PC-9 (cell line): ENCODE measurements at regions not wholly inside any gene's neighbourhood (a gene's known extent, or its start where the extent isn't known, plus 50 kb on each side); places are given as distances from the start of the nearest gene placed in this dataset.

Source experiments
- BruUV-seq: library from RNA; stranded (reverse); fragments of 400-500 nt; replicated peaks from 2 replicates; lab custom pipeline; 2021; lab: Mats Ljungman, UMichigan
- CTCF ChIA-PET: fragments of 300-600 bp; sonication (Branson Sonifier 250); formaldehyde crosslinking; loops from one replicate; lab custom pipeline; 2022; ENCODE audit warnings: antibody characterized with exemption; lab: Charles Lee
- POLR2A ChIA-PET: fragments of 300-600 bp; sonication (Branson Sonifier 250); formaldehyde crosslinking; loops from one replicate; lab custom pipeline; 2022; ENCODE audit warnings: antibody characterized with exemption; ENCODE audit not compliant: unreplicated experiment; lab: Charles Lee
- DNase-seq, 2 experiments: peaks; one replicate each; pipeline versions ENCODE4 v3.0.0 to v3.0.0-alpha.2; 2015 to 2022; ENCODE audit warnings: mixed read lengths in 1 of 2
- H2AFZ ChIP-seq: fragments of 200-600 bp; sonication (generic); 2 replicates; pipeline ENCODE4 v1.8.1; 2017; ENCODE audit warnings: antibody characterized with exemption
- H3F3A ChIP-seq: fragments of 200-600 bp; sonication (generic); 2 replicates; pipeline ENCODE4 v1.8.1; 2017; ENCODE audit warnings: antibody characterized with exemption, mild to moderate bottlenecking, low read depth; ENCODE audit not compliant: insufficient read depth
- H3K27ac ChIP-seq: fragments of 200-600 bp; sonication (generic); 2 replicates; pipeline ENCODE4 v1.6.1; 2016; ENCODE audit warnings: mixed run types
- H3K27me3 ChIP-seq: fragments of 200-600 bp; sonication (generic); 2 replicates; pipeline ENCODE4 v1.6.1; 2016; ENCODE audit warnings: low read depth, mixed run types; ENCODE audit not compliant: insufficient read depth
- H3K36me3 ChIP-seq: fragments of 200-600 bp; sonication (generic); 2 replicates; pipeline ENCODE4 v1.6.1; 2016; ENCODE audit warnings: low read depth, mixed run types
- H3K4me1 ChIP-seq: fragments of 200-600 bp; sonication (generic); replicated peaks from 2 replicates; pipeline ENCODE4 v1.6.1; 2016; ENCODE audit warnings: mixed run types; ENCODE audit not compliant: insufficient read depth
- H3K4me2 ChIP-seq: fragments of 200-600 bp; sonication (generic); 2 replicates; pipeline ENCODE4 v1.6.1; 2017; ENCODE audit warnings: mixed run types
- H3K4me3 ChIP-seq: fragments of 200-600 bp; sonication (generic); 2 replicates; pipeline ENCODE4 v1.6.1; 2016; ENCODE audit warnings: mixed run types
- H3K79me2 ChIP-seq: fragments of 200-600 bp; sonication (generic); 2 replicates; pipeline ENCODE4 v1.6.1; 2017; ENCODE audit warnings: low read depth, mixed run types
- H3K9me2 ChIP-seq: fragments of 200-600 bp; sonication (generic); 2 replicates; pipeline ENCODE4 v1.8.1; 2017; ENCODE audit warnings: mild to moderate bottlenecking; ENCODE audit not compliant: insufficient read depth
- H3K9me3 ChIP-seq: fragments of 200-600 bp; sonication (generic); 2 replicates; pipeline ENCODE4 v1.8.1; 2016; ENCODE audit warnings: low read depth; ENCODE audit not compliant: insufficient read depth
- H4K20me1 ChIP-seq: fragments of 200-600 bp; sonication (generic); 2 replicates; pipeline ENCODE4 v1.8.1; 2017; ENCODE audit not compliant: insufficient read depth
- EZH2 ChIP-seq: fragments of 200-600 bp; sonication (generic); IDR thresholded peaks from 2 replicates; pipeline ENCODE4 v1.8.0; 2017; ENCODE audit warnings: antibody characterized with exemption, low read depth
- intact Hi-C: fragments of 100-400 bp; cut with micrococcal nuclease; formaldehyde crosslinking; loops from one replicate; pipeline ENCODE4 v1.10.0; 2022; ENCODE audit not compliant: unreplicated experiment
- TF ChIP-seq, protein P1 (sequence below): fragments of 200-600 bp; sonication (generic); conservative IDR thresholded peaks from 2 replicates; pipeline ENCODE4 v1.6.1; 2017; ENCODE audit warnings: mixed run types, antibody characterized with exemption, mild to moderate bottlenecking, moderate library complexity

DNA sequence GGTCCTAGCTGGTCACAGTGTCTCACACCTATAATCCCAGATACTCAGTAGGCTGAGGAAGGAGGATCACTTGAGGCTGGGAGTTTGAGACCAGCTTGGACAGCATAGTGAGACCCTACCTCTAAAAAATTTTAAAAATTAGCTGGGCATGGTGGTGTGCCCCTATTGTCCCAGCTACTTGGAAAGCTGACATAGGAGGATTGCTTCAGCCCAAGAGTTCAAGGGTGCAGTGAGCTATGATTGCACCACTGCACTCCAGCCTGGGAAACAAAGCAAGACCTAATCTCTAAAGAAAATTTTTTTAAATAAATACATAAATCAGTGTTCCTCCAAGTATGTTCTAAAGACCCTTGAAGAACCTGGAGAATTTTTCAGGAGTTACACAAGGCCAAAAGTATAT lies 50.6 kb upstream of the GNAO1 start:
- no peak for TF ChIP-seq EZH2
- TF ChIP-seq, protein P1, sequence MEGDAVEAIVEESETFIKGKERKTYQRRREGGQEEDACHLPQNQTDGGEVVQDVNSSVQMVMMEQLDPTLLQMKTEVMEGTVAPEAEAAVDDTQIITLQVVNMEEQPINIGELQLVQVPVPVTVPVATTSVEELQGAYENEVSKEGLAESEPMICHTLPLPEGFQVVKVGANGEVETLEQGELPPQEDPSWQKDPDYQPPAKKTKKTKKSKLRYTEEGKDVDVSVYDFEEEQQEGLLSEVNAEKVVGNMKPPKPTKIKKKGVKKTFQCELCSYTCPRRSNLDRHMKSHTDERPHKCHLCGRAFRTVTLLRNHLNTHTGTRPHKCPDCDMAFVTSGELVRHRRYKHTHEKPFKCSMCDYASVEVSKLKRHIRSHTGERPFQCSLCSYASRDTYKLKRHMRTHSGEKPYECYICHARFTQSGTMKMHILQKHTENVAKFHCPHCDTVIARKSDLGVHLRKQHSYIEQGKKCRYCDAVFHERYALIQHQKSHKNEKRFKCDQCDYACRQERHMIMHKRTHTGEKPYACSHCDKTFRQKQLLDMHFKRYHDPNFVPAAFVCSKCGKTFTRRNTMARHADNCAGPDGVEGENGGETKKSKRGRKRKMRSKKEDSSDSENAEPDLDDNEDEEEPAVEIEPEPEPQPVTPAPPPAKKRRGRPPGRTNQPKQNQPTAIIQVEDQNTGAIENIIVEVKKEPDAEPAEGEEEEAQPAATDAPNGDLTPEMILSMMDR = no peak
- intact Hi-C loops = no loop called here
- H2AFZ ChIP-seq = no peak overlapping the region
- no peak overlapping the region for H3K4me2 ChIP-seq
- H3K9me3 ChIP-seq = no peaks in the 10 kb centered on the region
- H3F3A ChIP-seq = no peaks in the 10 kb centered on the region
- H3K4me1 ChIP-seq = no peaks in the 10 kb centered on the region
- no peak overlapping the region for H3K4me3 ChIP-seq
- no TSS peak for BruUV-seq
- no peaks in the 10 kb centered on the region for H3K27me3 ChIP-seq
- POLR2A ChIA-PET = no interaction called here
- H4K20me1 ChIP-seq = no peaks in the 10 kb centered on the region
- CTCF ChIA-PET = no interaction called here
- H3K9me2 ChIP-seq = no peaks in the 10 kb centered on the region
- H3K36me3 ChIP-seq = no peaks in the 10 kb centered on the region
- DNase-seq = no peak
- H3K27ac ChIP-seq = no peak overlapping the region
- no peaks in the 10 kb centered on the region for H3K79me2 ChIP-seq

DNA sequence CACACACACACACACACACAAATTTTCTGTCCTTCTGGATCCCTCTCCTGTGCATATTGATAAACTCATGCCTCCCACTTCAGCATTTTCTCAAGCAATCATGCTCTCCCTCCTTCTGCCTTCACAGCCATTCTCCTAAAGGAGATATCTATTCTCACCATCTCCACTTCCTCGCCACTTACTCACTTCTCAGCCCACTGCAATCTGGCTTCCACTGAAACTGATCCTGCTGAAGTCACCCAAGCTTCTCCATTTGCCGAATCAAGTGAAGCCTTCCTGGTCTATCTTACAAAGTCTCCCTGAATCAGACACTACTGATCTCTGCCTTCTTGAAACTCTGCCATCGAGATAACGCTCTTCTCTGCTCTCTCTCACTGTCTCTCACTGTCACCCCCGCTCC lies 54.0 kb upstream of the GNAO1 start:
- no peak for DNase-seq
- CTCF ChIA-PET = no interaction called here
- TF ChIP-seq, protein P1 = no peak
- TF ChIP-seq EZH2 = no peak
- Histone ChIP-seq H4K20me1 (no peaks in the 10 kb centered on the region), H2AFZ (no peak overlapping the region), H3F3A (no peaks in the 10 kb centered on the region), H3K4me3 (no peak overlapping the region), H3K27me3 (no peaks in the 10 kb centered on the region), H3K79me2 (no peaks in the 10 kb centered on the region), H3K27ac (no peak overlapping the region), H3K9me3 (no peaks in the 10 kb centered on the region), H3K9me2 (no peaks in the 10 kb centered on the region; the same call in 1 of the 2 replicates), H3K36me3 (no peaks in the 10 kb centered on the region), H3K4me2 (no peak overlapping the region), H3K4me1 (no peaks in the 10 kb centered on the region)
- intact Hi-C loops = no loop called here
- BruUV-seq = no TSS peak
- POLR2A ChIA-PET = no interaction called here

DNA sequence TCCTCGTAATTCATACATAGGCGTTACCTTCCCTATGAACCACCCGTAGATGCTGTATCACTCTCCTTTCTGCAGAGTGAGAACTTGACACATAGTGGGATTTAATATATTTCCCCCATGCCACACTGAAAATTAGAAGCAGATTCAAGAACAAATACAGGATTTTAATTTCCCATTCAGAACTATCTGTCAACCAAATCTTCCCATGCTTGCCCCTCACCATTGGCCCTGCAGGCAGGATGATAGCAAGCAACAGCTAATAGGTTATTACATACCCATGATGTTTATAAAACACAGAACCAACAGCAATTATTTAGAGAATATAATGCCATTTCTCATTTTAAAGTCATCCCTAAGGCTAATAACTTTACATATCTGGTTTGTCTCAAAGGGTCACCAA lies 55.0 kb upstream of the GNAO1 start:
- no peaks in the 10 kb centered on the region for H3K4me1 ChIP-seq
- H3K9me2 ChIP-seq = no peaks in the 10 kb centered on the region; the same call in 1 of the 2 replicates
- H3F3A ChIP-seq = no peaks in the 10 kb centered on the region
- H3K27me3 ChIP-seq = no peaks in the 10 kb centered on the region
- H3K4me3 ChIP-seq = no peak overlapping the region
- ChIA-PET CTCF (no interaction called here), POLR2A (no interaction called here)
- H3K9me3 ChIP-seq = no peaks in the 10 kb centered on the region
- no peak overlapping the region for H2AFZ ChIP-seq
- DNase-seq = no peak
- H3K4me2 ChIP-seq = no peak overlapping the region
- no TSS peak for BruUV-seq
- H3K79me2 ChIP-seq = no peaks in the 10 kb centered on the region
- H3K27ac ChIP-seq = no peak overlapping the region
- TF ChIP-seq, protein P1 = no peak
- TF ChIP-seq EZH2 = no peak
- no peaks in the 10 kb centered on the region for H4K20me1 ChIP-seq
- H3K36me3 ChIP-seq = no peaks in the 10 kb centered on the region
- intact Hi-C loops = no loop called here
